Osteocyte (in vitro differentiated cells): ENCODE measurements at regions not wholly inside any gene's neighbourhood (a gene's known extent, or its start where the extent isn't known, plus 50 kb on each side); places are given as distances from the start of the nearest gene placed in this dataset.

Experiments used
- DNase-seq: peaks from one replicate; pipeline ENCODE4 v3.0.0; 2021; ENCODE audit warnings: mixed read lengths; ENCODE audit not compliant: unreplicated experiment; ENCODE audit errors: extremely low spot score
- H3K27ac Mint-ChIP-seq: one replicate; pipeline ENCODE4 v1.8.0; 2021; ENCODE audit warnings: mild to moderate bottlenecking, mixed read lengths; ENCODE audit not compliant: unreplicated experiment
- H3K27me3 Mint-ChIP-seq: one replicate; pipeline ENCODE4 v1.8.0; 2021; ENCODE audit warnings: mixed read lengths; ENCODE audit not compliant: unreplicated experiment
- H3K36me3 Mint-ChIP-seq: one replicate; pipeline ENCODE4 v1.8.0; 2021; ENCODE audit warnings: mixed read lengths; ENCODE audit not compliant: unreplicated experiment
- H3K4me1 Mint-ChIP-seq: one replicate; pipeline ENCODE4 v1.8.0; 2021; ENCODE audit warnings: mixed read lengths; ENCODE audit not compliant: unreplicated experiment
- H3K4me3 Mint-ChIP-seq: one replicate; pipeline ENCODE4 v1.8.0; 2021; ENCODE audit warnings: mild to moderate bottlenecking, moderate library complexity, mixed read lengths; ENCODE audit not compliant: unreplicated experiment
- H3K9me3 Mint-ChIP-seq: one replicate; pipeline ENCODE4 v1.8.0; 2021; ENCODE audit warnings: mixed read lengths; ENCODE audit not compliant: unreplicated experiment
- CTCF ChIP-seq: fragments of 200-600 bp; sonication (generic); IDR thresholded peaks from 2 replicates; pipeline ENCODE4 v1.5.0; 2021; ENCODE audit warnings: antibody characterized with exemption, mild to moderate bottlenecking, moderate library complexity

GRCh38 chr5:91998774-91999173 is 615.7 kb upstream of the ARRDC3 start:
- no peaks in the 10 kb centered on the region for H3K27me3 Mint-ChIP-seq
- no peak overlapping the region for H3K4me3 Mint-ChIP-seq
- no peaks in the 10 kb centered on the region for H3K9me3 Mint-ChIP-seq
- no peaks in the 10 kb centered on the region for H3K4me1 Mint-ChIP-seq
- H3K27ac Mint-ChIP-seq, result no peak overlapping the region
- no peak for DNase-seq
- H3K36me3 Mint-ChIP-seq, result no peaks in the 10 kb centered on the region
- TF ChIP-seq CTCF, result no peak

- peaks cover 2% of the 10 kb centered on the region for H3K27me3 Mint-ChIP-seq
- no peaks in the 10 kb centered on the region for H3K4me1 Mint-ChIP-seq
- no peak for TF ChIP-seq CTCF
- no peak for DNase-seq
- no peaks in the 10 kb centered on the region for H3K36me3 Mint-ChIP-seq
- no peak overlapping the region for H3K27ac Mint-ChIP-seq
- no peaks in the 10 kb centered on the region for H3K9me3 Mint-ChIP-seq
- H3K4me3 Mint-ChIP-seq, result no peak overlapping the region
Measured at GRCh38 chr5:91983869-91984268, 600.8 kb upstream of the ARRDC3 start.

GRCh38 chr5:91978221-91978882 is 595.2 kb upstream of the ARRDC3 start:
- no peaks in the 10 kb centered on the region for H3K4me1 Mint-ChIP-seq
- DNase-seq, result no peak
- no peak overlapping the region for H3K4me3 Mint-ChIP-seq
- H3K9me3 Mint-ChIP-seq, result no peaks in the 10 kb centered on the region
- H3K36me3 Mint-ChIP-seq, result no peaks in the 10 kb centered on the region
- no peak overlapping the region for H3K27ac Mint-ChIP-seq
- H3K27me3 Mint-ChIP-seq, result peaks cover 2% of the 10 kb centered on the region
- no peak for TF ChIP-seq CTCF

GRCh38 chr5:91977579-91977978 is 594.5 kb upstream of the ARRDC3 start:
- peaks cover 2% of the 10 kb centered on the region for H3K27me3 Mint-ChIP-seq
- no peaks in the 10 kb centered on the region for H3K4me1 Mint-ChIP-seq
- H3K4me3 Mint-ChIP-seq, result no peak overlapping the region
- H3K36me3 Mint-ChIP-seq, result no peaks in the 10 kb centered on the region
- TF ChIP-seq CTCF, result no peak
- H3K9me3 Mint-ChIP-seq, result no peaks in the 10 kb centered on the region
- no peak overlapping the region for H3K27ac Mint-ChIP-seq
- DNase-seq, result no peak

GRCh38 chr5:91976451-91976850 is 593.3 kb upstream of the ARRDC3 start:
- no peaks in the 10 kb centered on the region for H3K9me3 Mint-ChIP-seq
- H3K27ac Mint-ChIP-seq, result no peak overlapping the region
- DNase-seq, result no peak
- no peaks in the 10 kb centered on the region for H3K4me1 Mint-ChIP-seq
- no peaks in the 10 kb centered on the region for H3K36me3 Mint-ChIP-seq
- H3K4me3 Mint-ChIP-seq, result no peak overlapping the region
- no peak for TF ChIP-seq CTCF
- no peaks in the 10 kb centered on the region for H3K27me3 Mint-ChIP-seq
